ENCODE measurements at regions not wholly inside any gene's neighbourhood (a gene's known extent, or its start where the extent isn't known, plus 50 kb on each side); places are given as distances from the start of the nearest gene placed in this dataset.

- DNase-seq: no peak
These were observed 442.6 kb upstream of the PDZRN3 start for GRCh38 chr3:74067296-74067695.

GRCh38 chr3:74066456-74066855 is 441.7 kb upstream of the PDZRN3 start:
- intact Hi-C loops (cut with DNase I): no loop called here
- no peak for DNase-seq

More at GRCh38 chr3:74067296-74067695, 442.6 kb upstream of the PDZRN3 start:
- intact Hi-C loops (cut with DNase I): no loop called here

- intact Hi-C loops (cut with DNase I): no loop called here
- no peak for DNase-seq
These were observed 435.3 kb upstream of the PDZRN3 start for GRCh38 chr3:74059923-74060600.

GRCh38 chr3:74059301-74059922 is 434.7 kb upstream of the PDZRN3 start:
- intact Hi-C loops (cut with DNase I): no loop called here
- no peak for DNase-seq

GRCh38 chr3:74057169-74057568 is 432.4 kb upstream of the PDZRN3 start:
- intact Hi-C loops (cut with DNase I): no loop called here
- no peak for DNase-seq

GRCh38 chr3:74055061-74055460 is 430.3 kb upstream of the PDZRN3 start:
- intact Hi-C loops (cut with DNase I): no loop called here
- DNase-seq: no peak

GRCh38 chr3:74054566-74054965 is 429.8 kb upstream of the PDZRN3 start:
- intact Hi-C loops (cut with DNase I): no loop called here
- no peak for DNase-seq

GRCh38 chr3:74053970-74054516 is 429.3 kb upstream of the PDZRN3 start:
- DNase-seq: no peak
- intact Hi-C loops (cut with DNase I): no loop called here

- no peak for DNase-seq
These were observed 424.7 kb upstream of the PDZRN3 start for GRCh38 chr3:74049444-74049843.

GRCh38 chr3:74048699-74049098 is 424.0 kb upstream of the PDZRN3 start:
- DNase-seq: no peak
- intact Hi-C loops (cut with DNase I): no loop called here

More at GRCh38 chr3:74049444-74049843, 424.7 kb upstream of the PDZRN3 start:
- intact Hi-C loops (cut with DNase I): no loop called here

GRCh38 chr3:74045000-74045399 is 420.3 kb upstream of the PDZRN3 start:
- DNase-seq: no peak
- intact Hi-C loops (cut with DNase I): no loop called here

GRCh38 chr3:74041068-74041675 is 416.4 kb upstream of the PDZRN3 start:
- intact Hi-C loops (cut with DNase I): no loop called here
- DNase-seq: no peak

- intact Hi-C loops (cut with DNase I): no loop called here
- no peak for DNase-seq
These were observed 414.4 kb upstream of the PDZRN3 start for GRCh38 chr3:74039105-74039504.

GRCh38 chr3:74036568-74036967 is 411.8 kb upstream of the PDZRN3 start:
- DNase-seq: no peak
- intact Hi-C loops (cut with DNase I): no loop called here

GRCh38 chr3:74036102-74036501 is 411.4 kb upstream of the PDZRN3 start:
- no peak for DNase-seq
- intact Hi-C loops (cut with DNase I): no loop called here

GRCh38 chr3:74033806-74034205 is 409.1 kb upstream of the PDZRN3 start:
- DNase-seq: no peak
- intact Hi-C loops (cut with DNase I): no loop called here

- no peak for DNase-seq
These were observed 408.6 kb upstream of the PDZRN3 start for GRCh38 chr3:74033381-74033780.

GRCh38 chr3:74027121-74027520 is 402.4 kb upstream of the PDZRN3 start:
- intact Hi-C loops (cut with DNase I): no loop called here
- DNase-seq: no peak

More at GRCh38 chr3:74033381-74033780, 408.6 kb upstream of the PDZRN3 start:
- intact Hi-C loops (cut with DNase I): no loop called here

GRCh38 chr3:74023395-74023794 is 398.7 kb upstream of the PDZRN3 start:
- no peak for DNase-seq
- intact Hi-C loops (cut with DNase I): no loop called here

GRCh38 chr3:74021449-74021848 is 396.7 kb upstream of the PDZRN3 start:
- intact Hi-C loops (cut with DNase I): no loop called here
- DNase-seq: no peak

- intact Hi-C loops (cut with DNase I): no loop called here
- DNase-seq: no peak
These were observed 385.5 kb upstream of the PDZRN3 start for GRCh38 chr3:74009961-74010844.
